HG03521 (cell line): ENCODE measurements at regions not wholly inside any gene's neighbourhood (a gene's known extent, or its start where the extent isn't known, plus 50 kb on each side); places are given as distances from the start of the nearest gene placed in this dataset.

ENCODE experiments used
- ATAC-seq: cut with Tn5 transposase; IDR thresholded peaks from one replicate; pipeline ENCODE4 v1.9.1; 2021; ENCODE audit warnings: mild to moderate bottlenecking, moderate library complexity; ENCODE audit not compliant: unreplicated experiment

DNA sequence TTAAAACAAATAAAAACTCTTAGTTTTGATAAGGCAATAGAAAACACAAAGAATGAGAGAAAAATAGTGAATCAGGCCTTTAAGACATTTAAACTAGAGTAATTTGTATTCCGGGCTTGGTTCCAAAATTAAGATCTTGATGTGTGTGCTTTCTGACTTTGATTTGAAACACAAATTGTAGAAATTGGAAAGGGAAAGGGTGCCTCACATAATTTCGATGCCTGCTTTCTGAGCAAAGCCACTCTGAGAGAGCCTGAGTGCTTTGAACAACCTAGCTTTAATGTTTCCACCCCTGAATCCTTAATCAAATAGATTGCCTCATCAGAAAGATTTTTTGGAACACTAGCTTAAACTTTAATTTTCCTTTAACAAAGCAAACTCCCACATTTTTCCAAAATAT, 666.8 kb downstream of the PCDH18 start:
- no peak for ATAC-seq

DNA sequence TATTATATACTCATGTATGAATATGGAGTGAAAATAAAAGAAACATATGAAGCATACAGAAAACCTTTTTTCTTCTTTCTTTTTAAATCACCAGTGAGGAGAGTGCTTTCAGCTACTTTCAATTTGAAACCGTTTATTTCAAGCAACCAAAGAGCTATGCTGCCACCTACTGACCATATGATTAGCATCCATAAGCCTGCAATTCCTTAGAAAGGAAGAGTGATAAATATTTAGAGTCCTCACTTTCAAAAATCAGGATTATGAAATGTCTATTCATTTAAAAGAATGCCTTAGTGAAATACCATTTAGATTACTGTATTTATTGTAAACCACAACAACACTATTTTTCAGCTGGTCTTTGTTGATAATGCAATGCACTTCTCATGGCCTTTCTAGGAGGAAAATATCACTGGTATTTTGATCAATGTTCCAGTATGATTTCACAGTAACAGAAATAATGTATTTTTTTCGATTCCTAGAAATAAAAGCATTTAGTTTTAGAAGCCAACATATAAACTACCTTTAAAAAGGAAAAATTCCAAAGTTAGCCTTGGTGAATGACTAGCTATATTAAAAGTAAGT, 667.6 kb downstream of the PCDH18 start:
- peak; percentile 87 for ATAC-seq

DNA sequence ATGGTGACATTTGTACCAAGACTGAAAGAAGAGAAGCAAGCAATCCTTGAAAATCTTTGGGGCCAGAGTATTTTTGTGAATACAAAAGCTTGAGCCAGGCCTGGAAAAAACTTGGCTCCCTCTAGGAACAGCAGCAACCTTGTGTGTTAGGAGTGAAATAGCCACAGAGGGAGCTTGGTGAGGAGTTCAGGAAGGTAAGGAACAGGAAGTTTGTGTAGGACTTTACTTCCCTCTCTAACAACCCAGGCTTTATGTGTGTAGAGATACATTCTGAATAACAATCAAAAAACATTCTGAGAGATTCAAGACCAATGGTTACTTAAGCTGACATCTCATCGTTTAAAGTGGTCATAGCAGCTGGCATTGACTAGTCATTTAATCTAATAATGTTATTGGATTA, 668.5 kb downstream of the PCDH18 start:
- no peak for ATAC-seq

DNA sequence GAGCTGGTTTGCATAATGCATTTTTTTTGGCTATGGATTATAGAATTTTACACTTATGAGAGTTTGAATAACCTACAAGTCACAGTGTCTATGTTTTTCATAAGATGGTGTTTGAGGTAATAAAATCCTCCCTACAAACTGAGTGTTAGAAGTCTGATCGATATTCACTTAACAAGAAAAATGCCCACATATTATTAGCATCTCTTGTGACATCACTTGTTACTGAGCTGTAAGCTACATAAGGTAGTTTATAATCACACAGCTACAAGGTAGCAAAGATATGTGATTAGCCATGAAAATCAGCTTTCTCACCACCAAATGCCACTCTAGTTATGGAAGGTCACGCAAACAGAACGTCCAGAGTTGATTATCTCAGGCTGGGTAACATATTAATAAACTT, 669.6 kb downstream of the PCDH18 start:
- no peak for ATAC-seq

DNA sequence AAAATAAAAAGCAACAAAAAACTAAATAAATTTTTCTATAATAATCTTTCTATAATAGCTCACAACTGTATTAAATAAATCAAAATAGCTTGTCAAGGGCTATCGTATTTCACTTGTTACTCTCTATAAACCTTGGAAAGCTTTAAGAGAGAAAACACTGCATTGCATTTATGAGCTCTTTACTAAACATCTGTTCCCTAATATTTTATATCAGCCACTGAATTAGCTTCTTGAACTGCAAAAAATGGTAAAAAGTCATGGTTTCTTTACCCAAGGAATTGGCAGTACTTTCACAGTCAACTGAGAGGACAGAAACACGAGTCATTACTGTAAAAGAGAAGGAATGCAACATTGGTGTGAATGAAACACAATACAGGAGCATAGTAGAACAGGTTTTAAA, 671.2 kb downstream of the PCDH18 start:
- no peak for ATAC-seq

DNA sequence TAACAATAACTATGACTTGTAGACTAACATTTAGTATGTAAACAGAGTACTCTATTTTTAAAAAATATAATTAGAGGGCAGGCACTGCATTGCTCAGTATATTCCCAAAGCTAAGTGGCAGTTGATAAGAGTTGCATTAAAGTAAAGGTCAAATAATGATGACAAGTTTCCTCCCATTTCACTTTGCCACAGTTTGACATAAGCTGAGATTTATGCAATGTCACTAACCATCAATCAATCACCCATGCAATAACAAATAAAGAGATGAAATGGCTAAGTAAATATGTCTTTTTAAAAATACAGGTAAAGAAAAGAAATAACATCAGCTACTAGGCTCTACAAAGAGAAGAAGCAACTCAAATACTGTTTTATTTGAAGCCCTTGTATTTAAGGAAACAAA, 673.4 kb downstream of the PCDH18 start:
- no peak for ATAC-seq

DNA sequence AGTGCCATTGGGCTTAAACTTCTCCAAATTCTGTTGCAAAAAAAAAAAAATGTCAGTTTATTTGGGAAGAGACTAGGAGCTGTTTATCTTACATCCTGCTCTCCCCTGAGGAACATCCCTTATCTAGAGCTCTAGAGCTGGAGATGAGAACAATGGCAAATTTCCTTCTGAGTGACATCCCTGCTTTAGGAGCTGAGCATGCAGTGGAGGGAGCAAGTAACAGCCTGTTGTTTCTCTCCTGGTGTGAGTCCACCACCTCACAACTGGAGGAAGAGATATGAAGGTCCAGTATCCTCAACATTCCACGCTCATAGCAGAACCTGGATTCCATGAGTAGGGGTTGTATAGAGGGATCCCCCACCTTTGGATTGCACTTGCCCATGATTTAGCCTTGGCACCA, 676.4 kb downstream of the PCDH18 start:
- ATAC-seq: no peak

DNA sequence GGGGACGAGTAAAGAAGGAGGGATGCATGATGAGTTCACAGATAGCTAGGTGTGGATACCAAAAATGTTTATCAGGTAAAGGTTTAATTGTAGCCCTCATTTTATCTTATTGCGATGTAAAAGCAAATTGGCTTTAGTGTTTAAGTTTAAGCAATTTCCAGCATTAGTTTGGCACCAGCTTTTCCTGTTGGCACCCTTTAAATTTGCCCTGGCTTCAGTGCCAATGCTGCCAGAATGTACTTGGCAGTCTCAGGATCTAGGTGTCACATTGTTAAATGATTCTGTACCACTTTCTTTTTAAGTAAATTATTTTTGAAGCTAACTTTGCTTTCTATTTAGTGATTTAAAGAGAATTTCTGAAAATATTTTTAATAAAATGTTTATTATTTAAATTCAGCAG, 681.8 kb downstream of the PCDH18 start:
- no peak for ATAC-seq

DNA sequence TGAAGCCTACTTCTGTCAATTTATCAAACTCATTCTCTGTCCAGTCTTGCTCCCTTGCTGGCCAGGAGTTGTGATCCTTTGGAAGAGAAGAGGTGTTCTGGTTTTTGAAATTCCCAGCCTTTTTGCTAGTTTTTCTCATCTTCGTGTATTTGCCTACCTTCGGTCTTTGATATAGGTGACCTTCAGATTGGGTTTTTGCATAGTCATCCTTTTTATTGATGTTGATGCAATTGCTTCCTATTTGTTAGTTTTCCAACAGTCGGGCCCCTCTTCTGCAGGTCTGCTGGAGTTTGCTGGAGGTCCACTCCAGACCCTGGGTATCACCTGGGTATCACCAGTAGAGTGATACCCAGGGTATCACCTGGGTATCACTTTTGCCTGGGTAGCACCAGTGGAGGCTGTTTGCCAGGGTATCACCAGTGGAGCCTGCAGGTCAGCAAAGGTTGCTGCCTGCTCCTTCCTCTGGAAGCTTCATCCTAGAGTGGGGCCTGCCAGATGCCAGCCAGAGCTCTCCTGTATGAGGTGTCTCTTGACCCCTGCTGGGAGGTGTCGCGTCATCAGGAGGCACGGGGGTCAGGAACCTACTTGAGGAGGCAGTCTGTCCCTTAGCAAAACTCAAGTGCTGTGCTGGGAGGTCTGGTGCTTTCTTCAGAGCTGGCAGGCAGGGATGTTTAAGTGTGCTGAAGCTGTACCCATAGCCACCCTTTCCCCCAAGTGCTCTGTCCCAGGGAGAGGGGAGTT, 684.2 kb downstream of the PCDH18 start:
- ATAC-seq: no peak

DNA sequence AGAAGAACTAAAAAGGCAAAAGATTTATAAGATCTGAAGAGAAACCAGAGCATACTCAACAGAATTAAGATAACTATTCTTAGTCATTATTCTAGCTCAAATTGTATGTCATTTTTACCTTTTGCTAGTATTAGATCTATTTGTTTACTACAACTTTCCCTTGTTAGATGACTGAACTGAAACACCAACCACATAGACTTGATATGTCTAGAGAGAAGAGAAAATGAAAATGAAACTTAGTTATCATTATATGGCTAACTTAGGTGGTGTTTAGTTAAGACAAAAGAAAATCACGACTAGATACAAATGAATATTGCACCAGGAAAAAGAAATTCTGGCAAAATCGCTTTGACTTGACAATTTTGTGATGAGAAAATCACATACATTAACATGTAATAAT, 690.8 kb downstream of the PCDH18 start:
- ATAC-seq: no peak

DNA sequence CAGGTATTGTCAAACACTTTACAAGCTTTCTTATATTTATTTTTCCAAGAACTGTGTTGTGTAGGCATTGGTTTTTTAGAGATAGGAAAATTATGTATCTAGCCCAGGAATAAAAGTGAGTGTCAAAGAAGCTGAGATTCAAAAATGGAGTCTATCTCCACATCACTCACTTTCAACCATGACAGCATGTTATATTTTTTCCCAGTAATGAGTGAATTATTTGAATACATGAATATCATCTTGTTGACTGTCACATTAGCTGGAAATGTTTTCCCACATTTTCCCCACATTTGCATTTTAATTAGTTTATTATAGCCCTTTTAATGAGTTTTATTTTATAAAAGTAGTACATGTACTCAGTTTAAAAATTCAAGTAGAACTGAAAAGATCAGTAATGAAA, 693.7 kb downstream of the PCDH18 start:
- no peak for ATAC-seq

DNA sequence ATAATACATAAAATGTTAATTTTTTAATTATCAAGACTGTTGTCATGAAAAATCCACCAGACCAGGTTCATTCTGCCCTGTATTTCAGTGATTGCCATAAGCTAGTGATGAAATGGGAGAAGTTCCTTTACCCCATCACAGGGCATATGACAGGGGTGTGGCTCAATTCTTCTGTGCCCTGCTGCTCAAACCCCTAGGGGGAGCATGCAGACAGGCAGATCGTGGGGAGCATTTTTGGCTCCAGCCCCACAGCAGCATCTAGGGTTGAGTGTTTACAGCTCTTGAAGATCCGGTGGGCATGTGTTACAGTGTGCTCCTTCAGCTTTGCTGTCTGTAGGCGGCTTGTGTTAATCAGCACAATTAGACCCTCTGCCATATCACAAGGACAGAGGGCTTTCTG, 700.7 kb downstream of the PCDH18 start:
- no peak for ATAC-seq

DNA sequence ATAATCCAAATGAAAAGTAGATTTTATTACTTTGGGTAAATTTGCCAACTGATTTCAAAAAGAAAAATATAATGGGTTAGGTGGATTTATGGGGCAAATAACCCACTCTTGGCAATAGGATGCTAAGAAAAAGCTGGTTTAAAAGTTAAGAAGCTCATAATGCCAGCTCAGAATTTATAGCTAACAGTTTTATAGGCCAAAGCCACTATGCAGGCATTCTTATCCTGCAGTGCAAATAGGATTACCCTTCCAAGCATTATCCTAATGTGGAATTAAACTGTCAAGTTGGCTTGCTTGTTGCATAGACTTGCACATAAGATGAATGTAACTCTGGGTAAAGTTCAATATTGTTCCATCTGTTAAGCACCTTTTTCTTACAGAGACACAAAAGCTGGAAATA, 703.0 kb downstream of the PCDH18 start:
- ATAC-seq: no peak

DNA sequence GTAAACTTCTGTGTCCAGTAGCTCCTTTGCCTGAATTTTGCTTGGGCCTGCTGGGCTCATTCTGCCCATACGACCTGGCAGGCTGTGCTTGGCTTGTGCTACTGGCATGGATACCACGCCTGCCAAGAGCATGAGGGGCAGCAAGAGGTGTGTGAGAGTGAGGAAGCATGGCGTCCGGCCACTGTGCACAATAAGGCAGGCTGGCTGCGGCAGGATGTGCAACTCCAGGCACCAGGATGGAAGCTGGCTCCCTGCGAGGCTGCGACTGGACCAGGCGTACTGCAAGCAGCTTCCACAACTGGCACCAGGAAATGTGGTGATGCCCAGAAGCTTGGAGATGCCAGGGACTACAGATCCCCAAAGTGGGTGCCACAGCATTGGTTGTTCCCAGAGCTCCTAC, 709.3 kb downstream of the PCDH18 start:
- no peak for ATAC-seq

DNA sequence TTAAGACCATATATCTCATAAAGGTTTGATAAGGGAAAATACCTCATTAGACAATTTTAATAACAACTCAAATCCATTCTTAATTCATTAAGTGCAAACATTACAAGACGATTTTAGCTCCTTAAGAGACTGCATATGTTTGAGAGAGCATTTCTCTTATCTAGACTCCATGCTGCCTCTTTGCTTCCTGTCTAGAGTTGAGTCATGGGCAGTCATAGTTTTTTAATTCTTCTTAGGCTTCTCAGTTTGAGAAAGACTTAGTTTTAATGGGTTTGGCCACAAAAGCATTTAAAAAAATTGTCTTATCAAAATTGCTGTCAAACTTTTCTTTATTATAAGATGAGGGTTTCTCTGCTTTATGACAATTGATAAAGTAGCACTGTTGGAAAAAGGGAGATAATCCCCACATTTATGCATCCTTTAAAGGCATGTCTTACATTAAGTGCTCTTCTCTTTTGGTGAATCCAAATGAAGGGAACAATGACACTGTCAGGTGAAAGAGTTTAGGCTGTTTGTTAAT, 713.4 kb downstream of the PCDH18 start:
- no peak for ATAC-seq

DNA sequence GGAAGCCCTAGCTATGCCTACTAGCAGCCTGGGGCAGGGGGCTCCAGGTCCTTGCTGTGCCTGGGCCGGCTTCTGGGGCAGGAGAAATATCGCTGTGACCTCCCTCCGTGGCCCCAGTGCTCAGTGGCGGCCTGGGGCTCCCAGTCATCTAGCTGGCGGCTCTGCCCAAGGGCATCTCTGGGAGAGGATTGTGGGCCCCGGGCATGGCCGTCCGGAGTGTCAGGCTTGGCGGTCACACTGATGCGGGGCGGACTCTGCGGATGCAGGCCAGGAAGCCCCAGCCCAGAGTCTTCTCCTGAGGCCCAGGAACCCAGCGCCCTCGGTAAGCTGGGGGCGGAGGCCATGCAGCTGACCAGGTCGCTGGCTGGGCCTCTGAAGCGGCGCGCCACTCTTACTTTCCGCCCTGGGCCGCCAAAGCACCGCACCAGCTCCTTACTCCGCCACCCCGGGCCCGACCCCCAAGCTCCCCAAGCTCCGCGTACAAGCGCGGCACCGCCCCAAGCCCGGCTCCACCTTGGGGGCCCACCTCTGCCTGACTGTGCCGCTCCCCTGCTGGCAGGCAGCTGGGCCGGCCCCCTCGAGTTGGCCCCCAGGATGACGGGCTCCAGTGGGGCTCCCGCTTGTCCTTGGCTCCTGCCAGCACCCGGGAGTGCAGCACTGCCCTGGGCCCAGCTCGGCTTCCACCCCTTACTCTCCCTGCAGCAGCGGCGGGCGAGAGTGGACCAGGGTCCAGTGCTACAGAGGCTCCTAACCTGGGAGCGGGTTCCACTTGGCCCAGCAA, 720.0 kb downstream of the PCDH18 start:
- ATAC-seq: no peak

DNA sequence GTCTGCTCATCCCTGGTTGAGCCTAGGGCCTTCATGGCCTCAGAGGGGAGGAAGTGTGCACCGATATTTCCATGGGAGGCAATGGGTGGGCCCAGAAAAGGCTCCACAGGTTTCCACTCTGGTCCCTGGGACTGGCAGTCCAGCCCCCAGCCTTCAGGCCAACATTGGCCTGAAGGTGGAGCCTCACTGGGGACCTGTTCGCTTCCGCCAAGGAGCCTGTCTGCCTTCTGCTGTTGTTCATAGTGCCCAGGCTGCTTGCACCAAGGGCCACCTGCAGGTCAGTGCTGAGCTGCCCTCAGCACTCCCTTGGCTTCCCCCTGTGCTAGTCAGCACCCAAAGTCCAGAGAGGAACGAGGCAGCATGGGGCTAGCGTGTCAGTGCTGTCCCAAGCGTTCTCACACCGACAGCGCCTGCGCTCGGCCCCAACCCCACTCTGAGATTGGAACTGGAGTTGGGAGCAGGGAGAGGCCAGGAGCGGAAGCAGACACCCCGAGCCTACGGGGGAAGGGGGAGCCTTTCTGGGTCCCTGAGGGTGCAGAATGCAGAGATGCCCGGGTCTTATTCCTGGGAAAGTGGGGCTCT, 720.7 kb downstream of the PCDH18 start:
- ATAC-seq: no peak

DNA sequence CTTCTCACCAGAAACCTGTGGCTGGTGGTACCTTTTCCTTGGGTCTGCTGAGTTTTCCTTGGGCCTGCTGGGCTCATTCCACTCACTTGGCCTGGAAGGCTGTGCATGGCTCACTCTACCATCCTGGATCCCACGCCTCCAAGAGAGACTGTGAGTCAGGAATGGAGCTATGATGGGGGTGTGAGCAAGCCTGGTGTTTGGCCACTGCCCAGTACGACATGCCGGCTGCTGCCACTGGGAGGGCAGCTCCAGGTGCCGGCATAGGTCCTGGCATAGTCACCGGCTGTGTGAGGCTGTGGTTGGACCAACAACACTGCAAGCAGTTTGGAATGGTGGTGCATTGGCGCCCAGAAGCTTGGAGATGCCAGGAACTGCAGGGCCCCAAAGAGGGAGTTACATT, 721.7 kb downstream of the PCDH18 start:
- no peak for ATAC-seq

DNA sequence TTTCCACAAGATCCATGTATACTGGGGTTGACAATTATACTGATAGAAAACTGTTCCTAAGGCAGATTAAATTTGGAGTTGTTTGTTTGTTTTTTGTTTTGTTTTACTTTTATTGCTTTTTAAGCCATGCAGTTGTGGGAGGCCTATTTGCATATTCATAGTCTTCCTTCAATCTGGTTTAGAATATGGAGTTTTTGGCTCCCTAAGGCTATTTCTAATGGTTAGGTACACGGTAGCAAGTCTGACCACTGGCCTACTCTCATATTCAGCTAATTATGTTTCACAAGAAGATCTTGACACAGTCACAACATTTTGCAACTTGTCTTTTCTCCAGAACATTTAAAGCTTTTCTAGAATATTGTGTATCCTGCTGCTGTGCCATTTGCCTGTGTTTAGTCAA, 725.5 kb downstream of the PCDH18 start:
- ATAC-seq: no peak

DNA sequence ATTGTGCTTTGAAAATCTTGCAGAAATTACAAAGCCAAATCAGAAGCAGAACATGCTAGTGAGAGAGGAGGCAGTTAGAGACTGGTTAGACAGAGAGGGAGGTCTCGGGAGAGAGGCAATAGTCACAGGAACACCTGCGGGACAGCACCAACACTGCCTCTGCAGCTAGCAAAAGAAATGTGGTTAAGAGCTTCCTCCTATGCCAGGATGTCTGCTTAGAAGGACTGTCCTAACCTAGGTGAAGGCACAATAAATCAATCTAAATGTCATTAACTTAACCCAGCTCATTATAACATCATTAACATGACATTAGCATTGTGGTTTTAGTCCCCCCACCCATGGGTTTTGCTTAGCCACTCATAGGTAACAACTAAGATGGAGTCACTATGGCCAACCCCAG, 726.7 kb downstream of the PCDH18 start:
- ATAC-seq: no peak

DNA sequence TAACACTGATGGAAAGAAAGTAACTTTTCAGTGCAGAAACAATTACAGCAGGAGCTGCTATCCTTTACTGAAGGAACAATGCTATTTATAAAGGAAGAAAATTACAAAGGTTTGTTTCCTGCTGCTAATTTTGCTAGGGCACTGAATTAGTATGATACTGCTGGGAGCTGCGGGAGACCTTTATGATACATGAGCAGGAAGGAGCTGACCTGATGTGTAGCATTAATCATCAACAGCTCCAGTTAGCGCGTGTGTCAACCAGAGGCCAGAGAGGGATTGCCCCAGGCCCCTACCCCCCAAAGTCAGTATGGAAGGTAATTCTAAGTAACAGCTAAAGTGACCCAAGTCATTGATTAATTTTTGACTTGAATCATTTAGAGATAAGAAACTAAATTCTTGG, 728.9 kb downstream of the PCDH18 start:
- no peak for ATAC-seq

DNA sequence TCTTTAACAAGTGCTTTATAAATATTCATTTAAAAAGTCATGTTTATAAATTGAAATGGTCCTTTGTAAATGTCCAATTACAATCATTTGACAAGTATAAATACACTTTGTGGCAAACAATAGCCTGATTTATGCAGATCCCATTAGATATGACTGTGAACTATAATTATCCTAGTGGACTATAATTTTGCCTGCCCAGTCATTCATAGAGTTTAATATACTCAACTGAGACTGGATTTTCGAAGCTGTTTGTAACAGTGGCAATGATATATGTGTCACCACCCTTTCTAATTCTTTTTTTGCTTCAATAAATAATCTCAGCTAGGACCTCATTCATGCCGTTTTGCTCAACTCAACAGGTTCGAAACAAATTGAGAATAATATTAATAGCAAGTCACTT, 732.0 kb downstream of the PCDH18 start:
- no peak for ATAC-seq
